ENCODE measurements at regions not wholly inside any gene's neighbourhood (a gene's known extent, or its start where the extent isn't known, plus 50 kb on each side); places are given as distances from the start of the nearest gene placed in this dataset.
A peak's percentile ranks its signal among the peaks of the same experiment; 100 is the strongest.

DNA sequence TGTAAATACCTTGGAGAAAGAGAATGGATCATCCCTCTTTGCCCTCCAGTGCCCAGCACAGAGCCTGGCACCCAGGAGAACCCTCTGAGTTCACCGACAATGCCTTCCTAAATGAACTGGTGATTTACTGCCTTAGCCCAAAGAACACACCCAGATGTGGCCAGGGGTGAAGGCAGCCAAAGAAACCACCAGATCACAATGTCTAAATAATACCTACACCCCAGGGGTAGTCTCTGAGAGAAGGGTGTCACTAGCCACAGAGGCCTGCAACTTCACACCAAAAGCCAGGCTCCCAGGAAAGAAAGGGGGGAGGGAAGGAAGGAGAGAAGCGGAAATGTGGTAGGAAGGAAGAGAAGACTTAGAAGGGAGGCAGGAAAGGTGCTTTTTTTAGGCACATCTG lies 65.7 kb downstream of the RPL27A start:
- no peaks in the 10 kb centered on the region for H3K9me3 ChIP-seq
- TF ChIP-seq, protein P1, sequence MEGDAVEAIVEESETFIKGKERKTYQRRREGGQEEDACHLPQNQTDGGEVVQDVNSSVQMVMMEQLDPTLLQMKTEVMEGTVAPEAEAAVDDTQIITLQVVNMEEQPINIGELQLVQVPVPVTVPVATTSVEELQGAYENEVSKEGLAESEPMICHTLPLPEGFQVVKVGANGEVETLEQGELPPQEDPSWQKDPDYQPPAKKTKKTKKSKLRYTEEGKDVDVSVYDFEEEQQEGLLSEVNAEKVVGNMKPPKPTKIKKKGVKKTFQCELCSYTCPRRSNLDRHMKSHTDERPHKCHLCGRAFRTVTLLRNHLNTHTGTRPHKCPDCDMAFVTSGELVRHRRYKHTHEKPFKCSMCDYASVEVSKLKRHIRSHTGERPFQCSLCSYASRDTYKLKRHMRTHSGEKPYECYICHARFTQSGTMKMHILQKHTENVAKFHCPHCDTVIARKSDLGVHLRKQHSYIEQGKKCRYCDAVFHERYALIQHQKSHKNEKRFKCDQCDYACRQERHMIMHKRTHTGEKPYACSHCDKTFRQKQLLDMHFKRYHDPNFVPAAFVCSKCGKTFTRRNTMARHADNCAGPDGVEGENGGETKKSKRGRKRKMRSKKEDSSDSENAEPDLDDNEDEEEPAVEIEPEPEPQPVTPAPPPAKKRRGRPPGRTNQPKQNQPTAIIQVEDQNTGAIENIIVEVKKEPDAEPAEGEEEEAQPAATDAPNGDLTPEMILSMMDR (IDR thresholded peaks at IDR 0.05): no peak
- no peak for TF ChIP-seq POLR2A (IDR thresholded peaks at IDR 0.05)
- no peak for DNase-seq
- peak overlapping the region in 3 of 4 donors; percentile 30 to 75 (median 74) for H3K27ac ChIP-seq
- peaks cover 0 to 26% (median 0%) of the 10 kb centered on the region in 4 donors for H3K4me1 ChIP-seq
- no peaks in the 10 kb centered on the region for H3K36me3 ChIP-seq
- H3K27me3 ChIP-seq: no peaks in the 10 kb centered on the region
- no peak overlapping the region for H3K4me3 ChIP-seq

DNA sequence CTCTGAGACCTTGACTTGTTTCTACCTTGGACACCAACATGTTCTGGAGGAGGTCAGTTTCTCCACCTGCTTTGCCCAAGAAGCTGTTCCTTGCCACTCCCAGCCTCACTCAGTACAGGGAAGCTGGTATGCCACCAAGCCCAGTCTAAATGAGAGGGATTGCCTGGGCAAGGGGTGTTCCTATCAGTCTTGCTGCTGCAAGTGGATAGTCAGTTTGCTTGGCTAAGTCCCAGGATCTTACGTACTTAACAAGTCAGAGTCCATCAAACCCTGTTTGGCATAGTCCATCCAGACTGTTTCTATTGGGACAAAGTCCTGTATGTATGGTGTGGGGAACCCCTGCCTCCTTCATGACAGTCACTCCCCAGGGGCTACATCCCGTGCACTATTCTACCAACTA lies 66.6 kb downstream of the RPL27A start:
- no peaks in the 10 kb centered on the region for H3K36me3 ChIP-seq
- H3K4me3 ChIP-seq: no peak overlapping the region
- H3K27me3 ChIP-seq: no peaks in the 10 kb centered on the region
- peak overlapping the region in 3 of 4 donors; percentile 30 to 75 (median 74) for H3K27ac ChIP-seq
- peak in 1 of 2 donors; percentile 44 for TF ChIP-seq POLR2A (IDR thresholded peaks at IDR 0.05)
- TF ChIP-seq, protein P1 (IDR thresholded peaks at IDR 0.05): no peak
- peaks cover 0 to 26% (median 0%) of the 10 kb centered on the region in 4 donors for H3K4me1 ChIP-seq
- peak in 2 of 3 donors; percentile 64 to 65 for DNase-seq
- H3K9me3 ChIP-seq: no peaks in the 10 kb centered on the region

DNA sequence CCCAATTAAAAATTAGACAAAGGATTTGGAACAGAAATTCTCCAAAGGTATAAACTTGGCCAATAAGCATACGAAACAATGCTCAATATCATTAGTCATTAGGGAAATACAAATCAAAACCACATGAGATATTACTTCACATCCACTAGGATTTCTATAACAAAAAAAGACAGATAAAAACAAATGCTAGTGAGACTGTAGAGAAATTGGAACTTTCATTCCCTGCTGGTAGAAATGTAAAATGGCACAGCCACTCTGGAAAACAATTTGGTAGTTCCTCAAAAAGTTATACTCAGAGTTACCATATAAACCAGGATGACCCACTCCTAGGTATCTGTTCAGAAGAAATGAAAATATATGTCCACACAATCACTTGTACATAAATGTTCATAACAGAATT lies 71.6 kb downstream of the RPL27A start:
- TF ChIP-seq, protein P1 (IDR thresholded peaks at IDR 0.05): peak in 2 of 6 experiments; percentile 7 to 29
- TF ChIP-seq POLR2A (IDR thresholded peaks at IDR 0.05): no peak
- no peaks in the 10 kb centered on the region for H3K36me3 ChIP-seq
- H3K27ac ChIP-seq: no peak overlapping the region
- no peak overlapping the region for H3K4me3 ChIP-seq
- peaks cover 0 to 33% (median 0%) of the 10 kb centered on the region in 4 donors for H3K4me1 ChIP-seq
- no peaks in the 10 kb centered on the region for H3K27me3 ChIP-seq
- H3K9me3 ChIP-seq: no peaks in the 10 kb centered on the region
- no peak for DNase-seq

DNA sequence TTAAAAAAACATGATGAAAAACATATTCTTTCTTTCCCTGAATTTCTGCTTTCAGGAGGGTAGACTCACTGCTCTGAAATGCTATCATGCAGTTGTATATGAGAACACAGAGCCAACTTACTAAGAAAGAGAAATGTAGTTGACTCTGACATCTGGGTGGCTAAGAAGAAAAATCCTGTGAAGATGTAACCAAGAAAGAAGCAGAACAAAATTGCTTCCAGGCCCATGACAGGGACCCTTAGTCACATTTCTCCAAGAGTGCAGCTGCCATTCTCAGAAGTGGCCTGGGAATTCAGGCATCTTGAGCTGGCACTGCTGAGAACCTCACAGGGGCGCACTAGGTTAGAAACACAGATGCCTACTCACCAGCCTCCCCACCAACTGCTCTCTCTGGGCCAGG lies 73.6 kb downstream of the RPL27A start:
- H3K27me3 ChIP-seq: no peaks in the 10 kb centered on the region
- peak overlapping the region in 3 of 4 donors; percentile 25 to 79 (median 74) for H3K27ac ChIP-seq
- TF ChIP-seq, protein P1 (IDR thresholded peaks at IDR 0.05): no peak
- TF ChIP-seq POLR2A (IDR thresholded peaks at IDR 0.05): no peak
- H3K36me3 ChIP-seq: no peaks in the 10 kb centered on the region
- H3K4me1 ChIP-seq: peaks cover 0 to 45% (median 0%) of the 10 kb centered on the region in 4 donors
- no peak for DNase-seq
- no peak overlapping the region for H3K4me3 ChIP-seq
- H3K9me3 ChIP-seq: no peaks in the 10 kb centered on the region

DNA sequence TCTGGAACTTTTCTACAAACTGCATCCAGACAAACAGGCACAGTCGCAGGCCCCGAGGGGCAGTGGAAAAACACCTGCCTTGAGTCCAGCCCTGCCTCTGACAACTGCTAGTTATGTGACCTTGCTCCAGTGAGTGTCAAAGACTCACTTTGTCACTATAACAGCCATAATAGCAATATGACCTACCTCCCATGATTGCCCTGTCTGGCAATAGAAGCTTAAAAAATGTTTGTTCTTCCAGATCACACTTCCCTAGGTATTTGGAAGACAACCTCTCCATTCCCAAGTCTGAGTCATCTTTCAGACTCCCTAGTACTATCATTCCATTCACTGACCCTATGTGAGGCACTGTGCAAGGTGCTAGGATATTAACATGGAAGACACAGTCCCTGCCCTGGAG lies 74.5 kb downstream of the RPL27A start:
- no peak for TF ChIP-seq POLR2A (IDR thresholded peaks at IDR 0.05)
- TF ChIP-seq, protein P1 (IDR thresholded peaks at IDR 0.05): no peak
- DNase-seq: peak in 1 of 3 donors; percentile 34
- H3K9me3 ChIP-seq: no peaks in the 10 kb centered on the region
- H3K27me3 ChIP-seq: no peaks in the 10 kb centered on the region
- H3K4me3 ChIP-seq: no peak overlapping the region
- no peaks in the 10 kb centered on the region for H3K36me3 ChIP-seq
- H3K27ac ChIP-seq: peak overlapping the region in 2 of 4 donors; percentile 74 to 79
- H3K4me1 ChIP-seq: peaks cover 0 to 49% (median 0%) of the 10 kb centered on the region in 4 donors

DNA sequence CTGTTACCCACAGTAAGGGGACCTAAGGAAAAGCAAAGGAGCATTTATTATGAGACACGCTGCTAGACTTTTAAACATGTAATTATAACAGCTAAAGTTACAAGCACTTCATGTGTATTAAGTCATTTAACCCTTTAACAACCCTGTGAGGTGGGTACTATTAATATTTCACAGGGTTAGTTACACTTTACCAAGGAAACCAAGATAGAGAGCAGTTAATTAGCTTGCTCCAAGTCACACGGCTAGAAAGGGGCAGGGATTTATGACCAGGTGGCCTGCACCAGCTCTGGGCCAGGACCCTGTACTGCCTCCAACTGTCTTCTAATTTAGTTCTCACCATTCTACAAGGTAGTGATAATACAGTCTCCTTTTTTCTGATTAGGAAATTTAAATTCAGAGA lies 74.9 kb downstream of the RPL27A start:
- TF ChIP-seq, protein P1 (IDR thresholded peaks at IDR 0.05): no peak
- TF ChIP-seq POLR2A (IDR thresholded peaks at IDR 0.05): no peak
- DNase-seq: peak in 1 of 3 donors; percentile 14

More for the DNA sequence above, 74.9 kb downstream of the RPL27A start:
- Histone ChIP-seq H3K27me3 (no peaks in the 10 kb centered on the region), H3K27ac (peak overlapping the region in 2 of 4 donors; percentile 74 to 79), H3K4me3 (no peak overlapping the region), H3K4me1 (peaks cover 0 to 49% (median 0%) of the 10 kb centered on the region in 4 donors), H3K36me3 (no peaks in the 10 kb centered on the region), H3K9me3 (no peaks in the 10 kb centered on the region)
